ENCODE measurements at regions not wholly inside any gene's neighbourhood (a gene's known extent, or its start where the extent isn't known, plus 50 kb on each side); places are given as distances from the start of the nearest gene placed in this dataset.

GRCh38 chr15:87577336-87577735 lies 679.2 kb downstream of the NTRK3 start:
- intact Hi-C loops (cut with DNase I; ENCODE audit: low total_unique reads) = no loop called here
- WGBS, 5 donors = 56 to 71% (median 63%) methylated on average over 3 of the region's 3 CpGs
- Histone ChIP-seq H3K9me3 (no peaks in the 10 kb centered on the region), H3K4me1 (no peaks in the 10 kb centered on the region), H3K4me3 (no peak overlapping the region), H3K27me3 (no peaks in the 10 kb centered on the region), H3K27ac (no peak overlapping the region), H3K36me3 (no peaks in the 10 kb centered on the region)
- TF ChIP-seq POLR2AphosphoS5 (IDR thresholded peaks at IDR 0.05) (no peak), CTCF (IDR thresholded peaks at IDR 0.05) (no peak), EP300 (IDR thresholded peaks at IDR 0.05) (no peak), POLR2A (IDR thresholded peaks at IDR 0.05) (no peak)
- no peak for DNase-seq

GRCh38 chr15:87576486-87577176 lies 679.9 kb downstream of the NTRK3 start:
- no peaks in the 10 kb centered on the region for H3K4me1 ChIP-seq
- TF ChIP-seq POLR2A (IDR thresholded peaks at IDR 0.05) (no peak), EP300 (IDR thresholded peaks at IDR 0.05) (no peak), CTCF (IDR thresholded peaks at IDR 0.05) (no peak), POLR2AphosphoS5 (IDR thresholded peaks at IDR 0.05) (no peak)
- no peak overlapping the region for H3K4me3 ChIP-seq
- no peaks in the 10 kb centered on the region for H3K9me3 ChIP-seq
- intact Hi-C loops (cut with DNase I; ENCODE audit: low total_unique reads) = no loop called here
- H3K27ac ChIP-seq = no peak overlapping the region
- no peak for DNase-seq
- no peaks in the 10 kb centered on the region for H3K36me3 ChIP-seq
- 65 to 82% (median 76%) methylated on average over 3 of the region's 3 CpGs for WGBS, 5 donors
- no peaks in the 10 kb centered on the region for H3K27me3 ChIP-seq

GRCh38 chr15:87575896-87576473 lies 680.6 kb downstream of the NTRK3 start:
- H3K4me1 ChIP-seq = no peaks in the 10 kb centered on the region
- no peak overlapping the region for H3K4me3 ChIP-seq
- H3K36me3 ChIP-seq = no peaks in the 10 kb centered on the region
- no peaks in the 10 kb centered on the region for H3K9me3 ChIP-seq
- no peaks in the 10 kb centered on the region for H3K27me3 ChIP-seq
- intact Hi-C loops (cut with DNase I; ENCODE audit: low total_unique reads) = no loop called here
- WGBS, 5 donors = 78 to 94% (median 90%) methylated on average over 3 of the region's 3 CpGs
- no peak overlapping the region for H3K27ac ChIP-seq
- no peak for TF ChIP-seq EP300 (IDR thresholded peaks at IDR 0.05)
- TF ChIP-seq POLR2AphosphoS5 (IDR thresholded peaks at IDR 0.05) = no peak
- no peak for TF ChIP-seq POLR2A (IDR thresholded peaks at IDR 0.05)
- no peak for TF ChIP-seq CTCF (IDR thresholded peaks at IDR 0.05)
- no peak for DNase-seq

DNA sequence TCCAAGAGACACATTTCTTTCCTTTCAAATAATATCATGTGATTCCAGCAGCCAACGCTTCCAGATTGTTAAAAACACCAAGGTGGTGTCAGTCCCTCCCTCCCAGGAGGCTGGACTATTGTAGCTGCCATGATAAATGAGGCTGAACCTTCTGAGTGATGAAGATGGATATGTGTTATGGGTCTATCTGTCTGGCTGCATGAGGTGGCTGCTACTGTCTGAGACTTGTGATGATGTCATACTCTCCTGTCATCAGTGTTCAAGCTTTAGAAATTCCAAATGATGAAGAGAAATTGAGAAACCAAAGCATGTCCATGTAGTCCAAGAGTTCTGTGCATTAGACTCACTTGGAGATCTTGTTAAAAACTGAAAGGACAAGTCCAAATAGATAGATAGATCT lies 683.0 kb downstream of the NTRK3 start:
- intact Hi-C loops (cut with DNase I; ENCODE audit: low total_unique reads) = no loop called here
- no peak for DNase-seq
- no peaks in the 10 kb centered on the region for H3K36me3 ChIP-seq
- H3K4me1 ChIP-seq = no peaks in the 10 kb centered on the region
- H3K27ac ChIP-seq = no peak overlapping the region
- no peaks in the 10 kb centered on the region for H3K9me3 ChIP-seq
- TF ChIP-seq CTCF (IDR thresholded peaks at IDR 0.05) (no peak), POLR2AphosphoS5 (IDR thresholded peaks at IDR 0.05) (no peak), EP300 (IDR thresholded peaks at IDR 0.05) (no peak), POLR2A (IDR thresholded peaks at IDR 0.05) (no peak)
- no peak overlapping the region for H3K4me3 ChIP-seq
- 41 to 69% (median 47%) methylated on average over 1 of the region's 1 CpG for WGBS, 5 donors
- no peaks in the 10 kb centered on the region for H3K27me3 ChIP-seq
